Peyer's patch (tissue), 4 donors: ENCODE measurements at regions not wholly inside any gene's neighbourhood (a gene's known extent, or its start where the extent isn't known, plus 50 kb on each side); places are given as distances from the start of the nearest gene placed in this dataset.

Source experiments
- POLR2A ChIP-seq, 2 donors: fragments of 450-650 bp; IDR thresholded peaks; one replicate each; pipeline ENCODE4 v1.5.1; 2017; ENCODE audit warnings: antibody characterized with exemption in 2 of 2, mild to moderate bottlenecking in 2 of 2, moderate library complexity in 2 of 2
- TF ChIP-seq, protein P1 (sequence below), 6 experiments: fragments of 450-650 bp in 4 of 6; fragments of 200-600 bp in 2 of 6; sonication (generic) in 1 of 6; IDR thresholded peaks; one replicate each; pipeline ENCODE4 v1.5.1; 2017 to 2019; ENCODE audit warnings: antibody characterized with exemption in 6 of 6, mild to moderate bottlenecking in 3 of 6, moderate library complexity in 1 of 6

DNA sequence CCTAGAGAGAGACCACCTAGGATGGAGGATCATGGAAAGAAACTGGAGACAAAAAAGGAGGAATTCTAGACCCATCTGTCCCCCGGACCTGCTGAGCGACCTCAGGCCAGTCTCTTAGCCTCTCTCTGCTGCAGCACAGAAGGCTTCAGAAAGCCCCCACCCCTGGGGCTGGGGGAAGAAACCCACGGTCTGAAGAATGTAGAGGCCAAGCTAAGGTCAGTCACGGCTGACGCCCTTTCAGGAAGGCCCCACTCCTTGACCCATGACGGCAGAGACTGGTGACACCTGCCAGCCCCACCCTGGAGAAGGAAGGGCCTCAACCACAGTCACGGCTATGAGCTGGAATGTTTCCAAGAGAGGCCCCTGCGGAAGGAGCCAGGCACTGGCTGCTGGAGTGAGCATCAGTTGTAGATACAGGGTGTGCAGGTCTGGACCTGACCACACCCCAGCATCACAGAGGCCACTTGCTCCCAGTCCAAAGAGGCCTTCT is 120.5 kb upstream of the BOD1 start:
- TF ChIP-seq, protein P1, sequence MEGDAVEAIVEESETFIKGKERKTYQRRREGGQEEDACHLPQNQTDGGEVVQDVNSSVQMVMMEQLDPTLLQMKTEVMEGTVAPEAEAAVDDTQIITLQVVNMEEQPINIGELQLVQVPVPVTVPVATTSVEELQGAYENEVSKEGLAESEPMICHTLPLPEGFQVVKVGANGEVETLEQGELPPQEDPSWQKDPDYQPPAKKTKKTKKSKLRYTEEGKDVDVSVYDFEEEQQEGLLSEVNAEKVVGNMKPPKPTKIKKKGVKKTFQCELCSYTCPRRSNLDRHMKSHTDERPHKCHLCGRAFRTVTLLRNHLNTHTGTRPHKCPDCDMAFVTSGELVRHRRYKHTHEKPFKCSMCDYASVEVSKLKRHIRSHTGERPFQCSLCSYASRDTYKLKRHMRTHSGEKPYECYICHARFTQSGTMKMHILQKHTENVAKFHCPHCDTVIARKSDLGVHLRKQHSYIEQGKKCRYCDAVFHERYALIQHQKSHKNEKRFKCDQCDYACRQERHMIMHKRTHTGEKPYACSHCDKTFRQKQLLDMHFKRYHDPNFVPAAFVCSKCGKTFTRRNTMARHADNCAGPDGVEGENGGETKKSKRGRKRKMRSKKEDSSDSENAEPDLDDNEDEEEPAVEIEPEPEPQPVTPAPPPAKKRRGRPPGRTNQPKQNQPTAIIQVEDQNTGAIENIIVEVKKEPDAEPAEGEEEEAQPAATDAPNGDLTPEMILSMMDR (IDR thresholded peaks at IDR 0.05): no peak
- no peak for TF ChIP-seq POLR2A (IDR thresholded peaks at IDR 0.05)
